ENCODE measurements at regions not wholly inside any gene's neighbourhood (a gene's known extent, or its start where the extent isn't known, plus 50 kb on each side); places are given as distances from the start of the nearest gene placed in this dataset.

- Mint-ChIP-seq H3K9me3 (no peaks in the 10 kb centered on the region), H3K36me3 (ENCODE audit: low read depth) (no peaks in the 10 kb centered on the region), H3K27me3 (peaks cover 2% of the 10 kb centered on the region), H3K27ac (no peak overlapping the region), H3K4me1 (no peaks in the 10 kb centered on the region), H3K4me3 (no peak overlapping the region)
- CTCF ChIA-PET = no interaction called here
- DNase-seq (no peak), ATAC-seq (ENCODE audit: low read depth) (no peak)
- TF ChIP-seq CTCF (IDR thresholded peaks at IDR 0.05) = no peak
- POLR2A ChIA-PET = no interaction called here
- intact Hi-C loops (cut with micrococcal nuclease) = no loop called here
Measured at GRCh38 chr5:98425640-98426039, 347.8 kb upstream of the RGMB start.

- TF ChIP-seq CTCF (IDR thresholded peaks at IDR 0.05) = no peak
- Mint-ChIP-seq H3K4me1 (no peaks in the 10 kb centered on the region), H3K9me3 (no peaks in the 10 kb centered on the region), H3K36me3 (ENCODE audit: low read depth) (no peaks in the 10 kb centered on the region), H3K27ac (no peak overlapping the region), H3K27me3 (peaks cover 2% of the 10 kb centered on the region), H3K4me3 (no peak overlapping the region)
- CTCF ChIA-PET = no interaction called here
- ATAC-seq (ENCODE audit: low read depth) = no peak
- POLR2A ChIA-PET = no interaction called here
- DNase-seq = no peak
- intact Hi-C loops (cut with micrococcal nuclease) = no loop called here
Measured at GRCh38 chr5:98428806-98429205, 344.7 kb upstream of the RGMB start.

- POLR2A ChIA-PET = no interaction called here
- ATAC-seq (ENCODE audit: low read depth) = no peak
Measured at GRCh38 chr5:98432378-98432777, 341.1 kb upstream of the RGMB start.

GRCh38 chr5:98433022-98433421 lies 340.4 kb upstream of the RGMB start:
- Mint-ChIP-seq H3K36me3 (ENCODE audit: low read depth) (no peaks in the 10 kb centered on the region), H3K9me3 (no peaks in the 10 kb centered on the region), H3K4me3 (no peak overlapping the region), H3K4me1 (no peaks in the 10 kb centered on the region), H3K27ac (no peak overlapping the region), H3K27me3 (no peaks in the 10 kb centered on the region)
- ChIA-PET POLR2A (no interaction called here), CTCF (no interaction called here)
- DNase-seq (no peak), ATAC-seq (ENCODE audit: low read depth) (no peak)
- TF ChIP-seq CTCF (IDR thresholded peaks at IDR 0.05) = no peak
- intact Hi-C loops (cut with micrococcal nuclease) = no loop called here

More at GRCh38 chr5:98432378-98432777, 341.1 kb upstream of the RGMB start:
- intact Hi-C loops (cut with micrococcal nuclease) = no loop called here
- CTCF ChIA-PET = no interaction called here
- H3K4me3 Mint-ChIP-seq = no peak overlapping the region
- H3K27me3 Mint-ChIP-seq = peaks cover 1% of the 10 kb centered on the region
- H3K4me1 Mint-ChIP-seq = no peaks in the 10 kb centered on the region
- no peaks in the 10 kb centered on the region for H3K9me3 Mint-ChIP-seq
- no peaks in the 10 kb centered on the region for H3K36me3 Mint-ChIP-seq (ENCODE audit: low read depth)
- no peak for TF ChIP-seq CTCF (IDR thresholded peaks at IDR 0.05)
- H3K27ac Mint-ChIP-seq = no peak overlapping the region
- DNase-seq = no peak

- POLR2A ChIA-PET = no interaction called here
- ATAC-seq (ENCODE audit: low read depth) (no peak), DNase-seq (no peak)
- Mint-ChIP-seq H3K4me1 (no peaks in the 10 kb centered on the region), H3K27me3 (no peaks in the 10 kb centered on the region), H3K36me3 (ENCODE audit: low read depth) (no peaks in the 10 kb centered on the region), H3K9me3 (no peaks in the 10 kb centered on the region), H3K27ac (no peak overlapping the region), H3K4me3 (no peak overlapping the region)
- CTCF ChIA-PET = no interaction called here
- intact Hi-C loops (cut with micrococcal nuclease) = no loop called here
- TF ChIP-seq CTCF (IDR thresholded peaks at IDR 0.05) = no peak
Measured at GRCh38 chr5:98433673-98434072, 339.8 kb upstream of the RGMB start.

Data from activated B cell treated with CpG ODN at 0.5 μM for 24 hours (primary cell).